ENCODE measurements at regions not wholly inside any gene's neighbourhood (a gene's known extent, or its start where the extent isn't known, plus 50 kb on each side); places are given as distances from the start of the nearest gene placed in this dataset.
"Not testable (repeated sequence)": the region's sequence is repeated elsewhere in the genome, so short reads cannot be mapped to it uniquely, and the experiment has no call there.

DNA sequence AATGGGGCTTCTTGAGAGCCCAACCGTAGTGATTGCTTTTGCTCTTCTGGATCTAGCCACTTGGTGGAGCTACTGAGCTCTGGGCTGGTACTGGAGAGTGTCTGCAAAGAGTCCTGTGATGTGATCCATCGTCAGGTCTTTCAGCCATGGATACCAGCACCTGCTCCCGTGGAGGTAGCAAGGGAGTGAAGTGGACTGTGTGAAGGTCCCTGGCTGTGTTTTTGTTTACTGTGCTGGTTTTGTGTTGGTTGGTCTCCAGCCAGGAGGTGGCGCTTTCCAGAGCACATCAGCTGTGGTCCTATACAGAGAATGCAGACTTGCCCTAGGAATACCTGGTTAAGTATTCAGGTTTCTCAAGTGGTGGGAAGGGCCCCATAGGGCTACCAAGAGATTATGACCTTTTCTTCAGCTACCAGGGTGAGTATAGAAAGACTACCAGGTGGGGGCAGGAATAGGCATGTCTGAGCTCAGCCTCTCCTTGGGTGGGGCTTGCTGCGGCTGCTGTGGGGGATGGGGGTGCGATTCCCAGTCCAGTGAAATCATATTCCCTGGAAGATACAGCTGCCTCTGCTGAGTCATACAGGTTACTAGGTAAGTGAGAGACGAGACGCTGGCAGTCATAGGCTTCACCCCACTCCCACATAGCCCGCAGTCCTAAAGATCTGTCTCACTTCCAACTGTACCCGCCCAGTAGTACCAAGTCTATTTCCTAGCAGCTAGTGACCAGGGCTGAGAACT, 733.7 kb downstream of the ZNF385D start:
- DNase-seq, result no peak

DNA sequence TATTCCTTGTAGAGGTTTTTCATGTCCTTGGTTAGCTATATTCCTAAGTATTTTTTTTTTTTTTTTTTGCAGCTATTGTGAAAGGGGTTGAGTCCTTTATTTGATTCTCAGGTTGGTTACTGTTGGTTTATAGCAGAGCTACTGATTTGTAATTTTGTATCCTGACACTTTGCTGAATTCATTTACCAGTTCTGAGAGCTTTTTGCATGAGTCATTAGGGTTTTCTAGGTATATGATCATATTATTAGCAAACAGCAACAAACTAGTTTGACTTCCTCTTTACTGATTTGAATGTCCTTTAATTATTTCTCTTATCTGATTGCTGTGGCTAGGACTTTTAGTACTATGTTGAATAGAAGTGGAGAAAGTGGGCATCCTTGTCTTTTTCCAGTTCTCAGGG, 737.4 kb downstream of the ZNF385D start:
- no peak for DNase-seq

GRCh38 chr3:20999661-21000060, 751.3 kb downstream of the ZNF385D start:
- no peak for DNase-seq

DNA sequence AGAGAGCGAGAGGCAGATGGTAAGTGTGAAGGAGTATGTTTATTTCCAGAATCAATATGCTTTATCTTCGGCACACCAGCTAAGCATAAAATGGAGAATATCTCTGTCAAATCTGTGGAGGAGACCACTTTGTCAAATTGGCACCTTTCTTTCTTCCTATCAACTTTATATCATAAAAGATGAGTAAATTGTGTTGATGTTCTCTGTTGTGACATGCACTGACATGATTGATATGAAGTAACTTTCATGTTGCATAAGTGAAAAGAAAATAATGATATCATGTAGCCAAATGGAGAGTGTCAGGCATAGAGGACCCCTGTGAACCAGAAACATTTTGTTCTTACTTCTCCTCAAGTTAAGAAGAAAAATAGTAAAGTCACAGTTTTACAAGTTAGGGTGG, 753.8 kb downstream of the ZNF385D start:
- no peak for DNase-seq

- DNase-seq, result no peak
Observed at GRCh38 chr3:20990896-20991295, 760.1 kb downstream of the ZNF385D start.

DNA sequence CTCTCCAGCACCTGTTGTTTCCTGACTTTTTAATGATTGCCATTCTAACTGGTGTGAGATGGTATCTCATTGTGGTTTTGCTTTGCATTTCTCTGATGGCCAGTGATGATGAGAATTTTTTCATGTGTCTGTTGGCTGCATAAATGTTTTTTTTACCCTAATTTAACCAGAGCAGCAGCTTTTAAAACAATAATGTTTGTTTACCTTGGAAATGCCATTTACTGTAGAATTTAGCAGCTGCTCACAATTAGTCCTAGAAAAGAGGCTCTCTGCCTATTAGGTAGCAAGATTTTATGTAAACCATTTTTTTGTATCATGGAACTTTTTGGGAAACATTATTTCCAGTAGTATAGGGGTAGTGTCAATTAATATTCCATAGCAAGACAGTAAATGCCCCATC, 761.4 kb downstream of the ZNF385D start:
- not testable (repeated sequence) for DNase-seq

- no peak for DNase-seq
Observed at GRCh38 chr3:20984594-20985205, 766.3 kb downstream of the ZNF385D start.

GRCh38 chr3:20975188-20975651, 775.8 kb downstream of the ZNF385D start:
- DNase-seq, result no peak

DNA sequence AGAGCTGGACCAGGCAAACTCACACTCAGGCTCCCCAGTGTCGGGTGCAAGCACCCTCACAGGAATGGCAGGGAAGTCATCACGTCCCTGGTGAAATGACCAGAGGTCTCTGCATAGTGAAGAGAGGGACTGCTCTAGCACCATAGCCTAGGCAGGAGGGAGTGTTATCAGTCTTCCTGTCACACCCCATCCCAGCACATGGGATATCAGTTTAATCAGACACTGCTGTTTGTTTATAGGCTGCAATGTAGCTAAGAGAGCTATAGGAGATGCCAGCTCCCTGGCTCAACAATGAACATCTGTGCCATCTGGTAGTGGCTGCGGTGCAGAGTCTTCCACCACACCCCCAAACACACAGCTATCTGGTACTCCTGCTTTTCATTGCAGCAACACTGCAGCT, 776.6 kb downstream of the ZNF385D start:
- no peak for DNase-seq

DNA sequence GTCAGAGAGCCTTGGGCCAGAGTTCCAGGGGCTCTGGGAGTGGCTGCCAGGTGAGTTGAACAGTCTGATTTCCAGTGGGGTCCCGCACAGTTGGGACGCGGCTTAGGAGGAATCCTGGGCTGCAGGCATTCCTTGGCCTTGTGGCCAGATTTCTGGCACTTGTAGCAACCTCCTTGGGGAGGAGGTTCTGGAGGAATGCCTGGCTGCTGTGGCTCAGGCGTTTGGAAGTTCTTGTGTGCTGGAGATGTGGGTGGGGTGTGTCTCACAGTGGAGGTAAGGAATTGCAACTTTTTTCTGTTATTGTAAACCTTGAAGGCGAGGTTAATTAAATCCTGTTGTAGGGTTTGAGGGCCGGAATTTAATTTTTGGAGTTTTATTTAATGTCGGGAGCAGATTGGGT, 780.2 kb downstream of the ZNF385D start:
- not testable (repeated sequence) for DNase-seq

GRCh38 chr3:20967485-20967884, 781.5 kb upstream of the SGO1 start:
- not testable (repeated sequence) for DNase-seq

DNA sequence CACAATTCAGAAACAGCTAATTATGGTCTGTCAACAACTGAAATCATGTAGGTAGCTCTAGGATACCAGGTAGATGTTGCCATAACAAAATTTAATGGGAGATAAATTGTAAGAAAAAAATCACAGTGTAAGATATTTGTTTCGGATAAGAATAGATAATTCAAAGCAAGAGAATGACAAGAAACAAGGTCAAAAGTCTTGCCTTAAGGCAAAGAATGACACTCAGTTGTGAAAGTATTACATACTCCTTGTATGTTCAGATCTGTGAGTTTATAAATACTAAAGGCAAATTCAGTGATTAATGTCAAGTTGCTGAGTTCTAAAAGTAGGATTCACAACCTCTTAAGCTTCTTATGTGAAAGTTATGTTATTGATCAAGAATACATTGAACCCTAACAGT, 772.2 kb upstream of the SGO1 start:
- DNase-seq, result no peak

DNA sequence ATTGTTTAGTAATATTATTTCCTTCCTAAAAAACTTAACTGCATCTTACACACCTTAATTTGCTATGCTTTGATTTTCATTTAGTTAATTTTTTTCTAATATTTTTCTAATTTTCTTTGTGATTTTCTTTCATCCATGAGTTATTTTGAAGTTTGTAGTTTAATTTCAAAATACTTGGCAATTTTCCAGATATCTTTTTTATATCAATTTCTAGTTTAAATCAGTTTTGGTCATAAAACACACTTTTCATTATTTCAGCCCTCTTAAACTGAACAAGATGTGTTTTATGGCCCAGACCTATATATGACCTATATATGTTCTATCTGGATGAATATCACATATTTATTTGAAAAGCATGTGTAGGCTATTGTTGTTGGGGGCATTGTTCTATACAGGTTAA, 759.9 kb upstream of the SGO1 start:
- no peak for DNase-seq

GRCh38 chr3:20935791-20936190, 749.8 kb upstream of the SGO1 start:
- DNase-seq, result no peak

- DNase-seq, result no peak
Observed at GRCh38 chr3:20931834-20932233, 745.8 kb upstream of the SGO1 start.

- DNase-seq, result no peak
Observed at GRCh38 chr3:20930034-20930433, 744.0 kb upstream of the SGO1 start.

DNA sequence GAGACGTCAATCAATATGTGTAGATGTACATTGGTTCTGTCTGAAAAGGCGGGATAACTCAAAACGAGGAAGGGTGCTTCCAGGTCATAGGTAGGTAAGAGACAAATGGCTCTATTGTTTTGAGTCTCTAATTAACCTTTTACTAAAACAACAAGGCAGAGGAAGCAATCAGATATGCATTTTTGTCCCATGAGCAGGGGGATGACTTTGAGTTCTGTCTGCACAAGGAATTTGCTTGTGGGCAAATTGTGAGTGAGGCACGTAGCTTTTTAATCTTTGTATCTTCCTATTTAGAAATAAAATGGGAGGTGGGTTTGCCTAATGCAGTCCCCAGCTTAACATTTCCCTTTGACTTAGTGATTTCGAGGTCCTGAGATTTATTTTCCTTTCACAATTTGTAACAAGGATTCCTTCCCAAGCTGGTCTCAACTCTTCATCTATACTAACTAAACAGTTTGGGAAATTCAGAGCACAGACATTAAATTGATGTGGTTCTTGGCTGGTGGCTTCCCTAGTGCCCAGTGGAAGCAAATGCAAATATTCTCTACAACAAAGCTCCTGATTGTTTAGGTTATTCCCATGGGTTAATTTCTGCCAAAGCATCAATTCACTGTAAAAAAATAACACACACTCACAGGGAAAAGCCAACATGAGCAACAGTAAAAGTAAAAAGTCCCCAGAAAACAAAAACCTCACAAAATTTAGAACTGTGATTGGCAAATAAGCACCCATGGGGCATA, 738.8 kb upstream of the SGO1 start:
- DNase-seq, result no peak

DNA sequence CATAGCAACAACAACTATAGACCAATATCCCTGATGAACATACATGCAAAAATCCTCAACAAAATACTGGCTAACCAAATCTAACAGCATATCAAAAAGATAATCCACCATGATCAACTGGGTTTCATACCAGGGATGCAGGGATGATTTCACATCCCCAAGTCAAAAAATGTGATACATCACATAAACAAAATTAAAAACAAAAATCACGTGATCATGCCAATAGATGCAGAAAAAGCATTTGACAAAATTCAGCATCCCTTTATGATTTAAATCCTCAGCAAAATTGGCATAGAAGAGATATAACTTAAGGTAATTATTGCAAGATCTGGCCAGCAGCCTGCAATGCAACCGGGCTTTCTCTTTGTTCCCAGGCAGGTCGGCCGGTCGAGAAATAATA, 735.1 kb upstream of the SGO1 start:
- DNase-seq, result not testable (repeated sequence)

GRCh38 chr3:20916951-20917606, 731.1 kb upstream of the SGO1 start:
- DNase-seq, result no peak

- DNase-seq, result no peak
Observed at GRCh38 chr3:20914310-20914709, 728.3 kb upstream of the SGO1 start.

- DNase-seq, result no peak
Observed at GRCh38 chr3:20912406-20912805, 726.4 kb upstream of the SGO1 start.

- no peak for DNase-seq
Observed at GRCh38 chr3:20909511-20909910, 723.5 kb upstream of the SGO1 start.

- DNase-seq, result no peak
Observed at GRCh38 chr3:20905210-20905805, 719.3 kb upstream of the SGO1 start.
